Peyer's patch (tissue), 4 donors: ENCODE measurements at regions not wholly inside any gene's neighbourhood (a gene's known extent, or its start where the extent isn't known, plus 50 kb on each side); places are given as distances from the start of the nearest gene placed in this dataset.

ENCODE experiments used
- DNase-seq, 3 donors: peaks; one replicate each; pipeline ENCODE4 v3.0.0-alpha.2; 2017 to 2019
- H3K27ac ChIP-seq, 4 donors: fragments of 200-600 bp; sonication (generic); one replicate each; pipeline ENCODE4 v1.5.1; 2016 to 2019
- H3K27me3 ChIP-seq, 2 donors: fragments of 200-600 bp; sonication (generic); one replicate each; pipeline ENCODE4 v1.5.1; 2019
- H3K36me3 ChIP-seq, 3 donors: fragments of 200-600 bp; sonication (generic); one replicate each; pipeline ENCODE4 v1.5.1; 2016 to 2019
- H3K4me1 ChIP-seq, 4 donors: fragments of 200-600 bp; sonication (generic); one replicate each; pipeline ENCODE4 v1.5.1; 2016 to 2019
- H3K4me3 ChIP-seq, 4 donors: fragments of 200-600 bp; sonication (generic); 1 replicate in 3 of 4; 2 replicates in 1 of 4; pipeline ENCODE4 v1.5.1; 2016 to 2019; ENCODE audit warnings: mild to moderate bottlenecking in 1 of 4
- H3K9me3 ChIP-seq, 4 donors: fragments of 200-600 bp; sonication (generic); one replicate each; pipeline ENCODE4 v1.5.1; 2016 to 2019; ENCODE audit warnings: mild to moderate bottlenecking in 1 of 4
- POLR2A ChIP-seq, 2 donors: fragments of 450-650 bp; IDR thresholded peaks; one replicate each; pipeline ENCODE4 v1.5.1; 2017; ENCODE audit warnings: antibody characterized with exemption in 2 of 2, mild to moderate bottlenecking in 2 of 2, moderate library complexity in 2 of 2
- TF ChIP-seq, protein P1 (sequence below), 6 experiments: fragments of 450-650 bp in 4 of 6; fragments of 200-600 bp in 2 of 6; sonication (generic) in 1 of 6; IDR thresholded peaks; one replicate each; pipeline ENCODE4 v1.5.1; 2017 to 2019; ENCODE audit warnings: antibody characterized with exemption in 6 of 6, mild to moderate bottlenecking in 3 of 6, moderate library complexity in 1 of 6

- no peak overlapping the region for H3K27ac ChIP-seq
- H3K27me3 ChIP-seq: no peaks in the 10 kb centered on the region
- TF ChIP-seq, protein P1, sequence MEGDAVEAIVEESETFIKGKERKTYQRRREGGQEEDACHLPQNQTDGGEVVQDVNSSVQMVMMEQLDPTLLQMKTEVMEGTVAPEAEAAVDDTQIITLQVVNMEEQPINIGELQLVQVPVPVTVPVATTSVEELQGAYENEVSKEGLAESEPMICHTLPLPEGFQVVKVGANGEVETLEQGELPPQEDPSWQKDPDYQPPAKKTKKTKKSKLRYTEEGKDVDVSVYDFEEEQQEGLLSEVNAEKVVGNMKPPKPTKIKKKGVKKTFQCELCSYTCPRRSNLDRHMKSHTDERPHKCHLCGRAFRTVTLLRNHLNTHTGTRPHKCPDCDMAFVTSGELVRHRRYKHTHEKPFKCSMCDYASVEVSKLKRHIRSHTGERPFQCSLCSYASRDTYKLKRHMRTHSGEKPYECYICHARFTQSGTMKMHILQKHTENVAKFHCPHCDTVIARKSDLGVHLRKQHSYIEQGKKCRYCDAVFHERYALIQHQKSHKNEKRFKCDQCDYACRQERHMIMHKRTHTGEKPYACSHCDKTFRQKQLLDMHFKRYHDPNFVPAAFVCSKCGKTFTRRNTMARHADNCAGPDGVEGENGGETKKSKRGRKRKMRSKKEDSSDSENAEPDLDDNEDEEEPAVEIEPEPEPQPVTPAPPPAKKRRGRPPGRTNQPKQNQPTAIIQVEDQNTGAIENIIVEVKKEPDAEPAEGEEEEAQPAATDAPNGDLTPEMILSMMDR (IDR thresholded peaks at IDR 0.05): no peak
- no peak for TF ChIP-seq POLR2A (IDR thresholded peaks at IDR 0.05)
- no peaks in the 10 kb centered on the region for H3K4me1 ChIP-seq
- DNase-seq: no peak
- H3K9me3 ChIP-seq: no peaks in the 10 kb centered on the region
- no peak overlapping the region for H3K4me3 ChIP-seq
- no peaks in the 10 kb centered on the region for H3K36me3 ChIP-seq
Observed at GRCh38 chr4:177770776-177771175, 328.5 kb upstream of the AGA start.

GRCh38 chr4:177771645-177772044 is 329.4 kb upstream of the AGA start:
- Histone ChIP-seq H3K27me3 (no peaks in the 10 kb centered on the region), H3K9me3 (no peaks in the 10 kb centered on the region), H3K27ac (no peak overlapping the region), H3K4me1 (no peaks in the 10 kb centered on the region), H3K4me3 (no peak overlapping the region), H3K36me3 (no peaks in the 10 kb centered on the region)
- no peak for TF ChIP-seq POLR2A (IDR thresholded peaks at IDR 0.05)
- TF ChIP-seq, protein P1 (IDR thresholded peaks at IDR 0.05): no peak
- DNase-seq: no peak

DNA sequence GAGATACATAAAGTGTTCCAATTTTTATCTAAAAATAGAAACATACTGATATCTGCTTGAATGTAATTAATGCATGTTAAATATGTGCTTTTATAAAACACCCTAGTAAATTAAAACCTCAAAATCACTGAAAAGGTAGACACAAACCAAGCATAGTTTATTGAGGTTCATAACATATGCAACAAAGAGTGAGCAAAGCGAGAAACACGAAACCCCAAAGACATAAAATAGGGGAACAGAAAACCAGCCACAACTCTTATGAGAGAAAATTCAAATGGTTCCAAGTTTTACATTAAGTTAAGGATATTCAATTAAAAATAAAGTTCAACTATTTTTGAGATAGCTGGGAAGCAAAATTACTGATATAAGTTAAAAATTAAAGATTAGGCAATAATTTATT is 336.4 kb upstream of the AGA start:
- Histone ChIP-seq H3K27me3 (no peaks in the 10 kb centered on the region), H3K4me1 (no peaks in the 10 kb centered on the region), H3K9me3 (peaks cover 0 to 5% (median 0%) of the 10 kb centered on the region in 4 donors), H3K27ac (no peak overlapping the region), H3K4me3 (no peak overlapping the region), H3K36me3 (no peaks in the 10 kb centered on the region)
- DNase-seq: no peak
- TF ChIP-seq, protein P1 (IDR thresholded peaks at IDR 0.05): no peak
- no peak for TF ChIP-seq POLR2A (IDR thresholded peaks at IDR 0.05)

GRCh38 chr4:177785000-177785399 is 342.8 kb upstream of the AGA start:
- Histone ChIP-seq H3K4me1 (no peaks in the 10 kb centered on the region), H3K27ac (no peak overlapping the region), H3K9me3 (peaks cover 0 to 5% (median 0%) of the 10 kb centered on the region in 4 donors), H3K36me3 (no peaks in the 10 kb centered on the region), H3K4me3 (no peak overlapping the region), H3K27me3 (no peaks in the 10 kb centered on the region)
- no peak for TF ChIP-seq POLR2A (IDR thresholded peaks at IDR 0.05)
- TF ChIP-seq, protein P1 (IDR thresholded peaks at IDR 0.05): no peak
- no peak for DNase-seq

- no peak overlapping the region for H3K27ac ChIP-seq
- no peaks in the 10 kb centered on the region for H3K4me1 ChIP-seq
- H3K36me3 ChIP-seq: no peaks in the 10 kb centered on the region
- no peaks in the 10 kb centered on the region for H3K9me3 ChIP-seq
- DNase-seq: no peak
- TF ChIP-seq POLR2A (IDR thresholded peaks at IDR 0.05): no peak
- TF ChIP-seq, protein P1 (IDR thresholded peaks at IDR 0.05): no peak
- no peaks in the 10 kb centered on the region for H3K27me3 ChIP-seq
- H3K4me3 ChIP-seq: no peak overlapping the region
Observed at GRCh38 chr4:177789610-177790009, 347.4 kb upstream of the AGA start.

GRCh38 chr4:177791188-177791587 is 349.0 kb upstream of the AGA start:
- no peak for TF ChIP-seq POLR2A (IDR thresholded peaks at IDR 0.05)
- TF ChIP-seq, protein P1 (IDR thresholded peaks at IDR 0.05): no peak
- no peaks in the 10 kb centered on the region for H3K4me1 ChIP-seq
- no peak for DNase-seq

More at GRCh38 chr4:177791188-177791587, 349.0 kb upstream of the AGA start:
- Histone ChIP-seq H3K36me3 (no peaks in the 10 kb centered on the region), H3K4me3 (no peak overlapping the region), H3K9me3 (no peaks in the 10 kb centered on the region), H3K27ac (no peak overlapping the region), H3K27me3 (no peaks in the 10 kb centered on the region)
